ENCODE measurements at regions not wholly inside any gene's neighbourhood (a gene's known extent, or its start where the extent isn't known, plus 50 kb on each side); places are given as distances from the start of the nearest gene placed in this dataset.

DNA sequence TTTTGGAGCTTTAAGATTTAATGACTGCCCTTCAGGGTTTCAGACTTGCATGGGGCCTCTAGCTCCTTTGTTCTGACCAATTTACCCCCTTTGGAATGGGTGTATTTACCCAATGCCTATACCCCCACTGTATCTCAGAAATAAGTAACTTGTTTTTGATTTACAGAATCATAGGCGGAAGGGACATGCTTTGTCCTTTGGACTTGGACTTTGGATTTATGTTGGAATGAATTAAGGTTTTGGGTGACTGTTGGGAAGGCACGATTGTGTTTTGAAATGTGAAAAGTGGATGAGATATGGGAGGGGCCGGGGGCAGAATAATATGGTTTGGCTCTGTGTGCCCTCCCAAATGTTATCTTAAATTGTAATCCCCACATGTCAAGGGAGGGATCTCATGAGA lies 1824.7 kb downstream of the PCDH7 start:
- TF ChIP-seq, protein P1, sequence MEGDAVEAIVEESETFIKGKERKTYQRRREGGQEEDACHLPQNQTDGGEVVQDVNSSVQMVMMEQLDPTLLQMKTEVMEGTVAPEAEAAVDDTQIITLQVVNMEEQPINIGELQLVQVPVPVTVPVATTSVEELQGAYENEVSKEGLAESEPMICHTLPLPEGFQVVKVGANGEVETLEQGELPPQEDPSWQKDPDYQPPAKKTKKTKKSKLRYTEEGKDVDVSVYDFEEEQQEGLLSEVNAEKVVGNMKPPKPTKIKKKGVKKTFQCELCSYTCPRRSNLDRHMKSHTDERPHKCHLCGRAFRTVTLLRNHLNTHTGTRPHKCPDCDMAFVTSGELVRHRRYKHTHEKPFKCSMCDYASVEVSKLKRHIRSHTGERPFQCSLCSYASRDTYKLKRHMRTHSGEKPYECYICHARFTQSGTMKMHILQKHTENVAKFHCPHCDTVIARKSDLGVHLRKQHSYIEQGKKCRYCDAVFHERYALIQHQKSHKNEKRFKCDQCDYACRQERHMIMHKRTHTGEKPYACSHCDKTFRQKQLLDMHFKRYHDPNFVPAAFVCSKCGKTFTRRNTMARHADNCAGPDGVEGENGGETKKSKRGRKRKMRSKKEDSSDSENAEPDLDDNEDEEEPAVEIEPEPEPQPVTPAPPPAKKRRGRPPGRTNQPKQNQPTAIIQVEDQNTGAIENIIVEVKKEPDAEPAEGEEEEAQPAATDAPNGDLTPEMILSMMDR (conservative IDR thresholded peaks at IDR 0.05; ENCODE audit: low read length): no peak
- no peak for DNase-seq (ENCODE audit: low read depth)
- H3K4me3 ChIP-seq (ENCODE audit: low read length): no peak overlapping the region

DNA sequence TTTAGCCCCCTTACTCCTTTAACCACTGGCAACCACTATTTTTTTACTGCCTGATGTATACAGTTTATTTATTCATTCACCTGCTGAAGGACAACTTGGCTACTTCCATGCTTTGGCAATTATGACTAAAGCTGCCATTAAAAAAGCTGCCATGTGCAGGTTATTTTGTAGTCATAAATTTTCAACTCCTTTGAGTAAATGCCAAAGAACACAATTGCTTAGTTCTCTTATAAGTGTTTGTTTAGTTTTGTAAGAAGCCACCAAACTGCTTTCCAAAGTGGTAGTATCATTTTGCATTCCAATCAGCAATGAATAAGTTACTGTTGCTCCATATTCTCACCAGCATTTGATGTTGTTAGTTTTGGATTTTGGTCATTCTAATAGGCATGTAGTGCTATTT lies 1831.8 kb downstream of the PCDH7 start:
- no peak for DNase-seq (ENCODE audit: low read depth)
- TF ChIP-seq, protein P1 (conservative IDR thresholded peaks at IDR 0.05; ENCODE audit: low read length): no peak

DNA sequence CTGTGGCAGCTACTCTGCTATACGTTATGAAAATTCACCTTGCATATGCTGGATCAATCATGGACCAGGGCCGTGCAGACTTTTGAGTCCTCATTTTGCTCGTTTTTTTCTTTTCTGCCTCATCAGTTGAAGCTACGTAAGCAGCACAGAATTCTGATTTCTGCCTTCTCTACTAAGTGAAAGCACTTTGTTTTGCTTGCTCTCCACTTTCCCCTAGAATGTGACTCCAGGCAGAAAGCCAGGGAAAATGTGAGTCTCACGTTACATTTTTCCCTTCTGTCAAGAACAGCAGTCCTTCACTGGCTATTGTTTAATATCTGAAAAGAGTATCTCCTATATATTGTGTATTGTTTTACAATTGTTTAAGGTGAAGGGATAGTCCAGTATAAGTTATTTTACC lies 1840.1 kb downstream of the PCDH7 start:
- H3K4me3 ChIP-seq (ENCODE audit: low read length): no peak overlapping the region
- TF ChIP-seq, protein P1 (conservative IDR thresholded peaks at IDR 0.05; ENCODE audit: low read length): no peak
- no peak for DNase-seq (ENCODE audit: low read depth)

More for the DNA sequence above, 1831.8 kb downstream of the PCDH7 start:
- no peak overlapping the region for H3K4me3 ChIP-seq (ENCODE audit: low read length)

DNA sequence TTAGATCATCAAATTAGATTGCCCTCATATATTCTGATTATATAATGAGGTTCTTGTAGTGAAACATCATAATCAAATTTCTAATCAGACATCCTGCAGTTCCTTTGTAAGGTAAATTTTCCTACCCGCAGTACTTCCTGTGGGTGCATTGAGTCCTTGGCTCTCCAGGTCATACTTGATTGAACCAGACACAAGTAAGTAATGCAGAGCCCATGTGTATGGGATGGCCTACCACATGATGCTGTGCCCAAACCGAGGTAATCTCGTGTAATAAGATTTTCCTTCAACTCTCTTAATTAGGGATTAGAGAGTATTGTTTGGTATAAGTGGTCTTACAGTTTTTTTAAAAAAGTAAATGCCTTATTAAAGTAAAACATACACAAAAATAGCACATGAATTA lies 1841.8 kb downstream of the PCDH7 start:
- no peak for DNase-seq (ENCODE audit: low read depth)
- TF ChIP-seq, protein P1 (conservative IDR thresholded peaks at IDR 0.05; ENCODE audit: low read length): no peak
- no peak overlapping the region for H3K4me3 ChIP-seq (ENCODE audit: low read length)

DNA sequence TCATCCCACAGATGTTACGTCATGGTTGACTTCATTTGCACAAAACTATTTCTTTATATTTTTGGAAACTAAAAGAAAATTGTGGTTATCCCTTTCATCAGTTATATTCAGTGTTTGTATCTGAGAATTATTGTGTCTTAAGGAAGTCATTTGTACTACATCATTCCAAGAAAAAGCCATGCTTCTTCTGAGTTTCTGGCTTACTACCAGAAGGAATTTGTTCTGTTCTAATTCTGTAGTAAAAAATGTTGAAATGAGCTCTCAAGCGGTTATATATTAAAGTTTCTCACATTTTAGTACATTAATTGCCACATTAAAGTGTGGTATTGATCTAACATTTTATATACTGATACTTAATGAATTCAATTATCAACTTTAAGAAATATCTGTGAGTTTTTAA lies 1844.5 kb downstream of the PCDH7 start:
- H3K4me3 ChIP-seq (ENCODE audit: low read length): no peak overlapping the region
- TF ChIP-seq, protein P1 (conservative IDR thresholded peaks at IDR 0.05; ENCODE audit: low read length): no peak
- DNase-seq (ENCODE audit: low read depth): no peak

DNA sequence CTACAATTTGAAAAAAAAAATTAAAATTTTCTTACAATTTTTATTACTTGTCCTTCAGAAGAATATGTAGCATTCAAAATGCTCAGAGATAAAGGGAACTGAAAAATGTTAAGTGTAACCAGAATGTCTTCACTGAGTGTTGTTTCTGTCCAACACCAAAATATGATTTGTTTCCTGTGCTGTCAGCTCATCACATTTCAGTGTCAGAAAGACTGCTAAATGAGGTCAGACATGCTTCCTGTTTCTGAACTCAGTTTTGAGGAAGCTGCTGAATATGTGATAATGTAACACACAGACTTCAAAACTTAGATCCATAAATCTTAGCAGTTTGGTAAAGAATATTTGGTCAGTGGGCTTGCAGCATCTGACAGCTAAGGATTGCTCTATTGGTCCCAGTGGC lies 1849.7 kb downstream of the PCDH7 start:
- TF ChIP-seq, protein P1 (conservative IDR thresholded peaks at IDR 0.05; ENCODE audit: low read length): no peak
- H3K4me3 ChIP-seq (ENCODE audit: low read length): no peak overlapping the region
- no peak for DNase-seq (ENCODE audit: low read depth)

DNA sequence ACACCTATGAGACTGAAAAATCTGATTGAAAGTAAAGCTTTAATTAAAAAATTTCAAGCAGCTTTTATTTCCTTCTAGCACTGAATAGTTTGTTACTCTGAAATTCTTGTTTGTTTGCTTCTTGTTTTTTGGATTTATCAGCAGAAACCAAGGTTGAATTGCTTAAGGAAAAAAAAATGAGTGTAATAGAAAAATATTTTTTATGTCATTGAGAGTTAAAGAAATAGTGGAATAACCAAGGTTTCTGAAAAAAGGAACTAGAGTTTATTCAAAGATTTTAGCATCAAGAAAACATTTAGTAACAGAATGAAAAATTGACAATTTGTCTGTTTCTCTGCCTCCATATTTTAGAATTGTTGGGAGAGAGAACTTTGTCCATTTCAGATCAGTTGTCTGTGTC lies 1852.2 kb downstream of the PCDH7 start:
- no peak overlapping the region for H3K4me3 ChIP-seq (ENCODE audit: low read length)
- TF ChIP-seq, protein P1 (conservative IDR thresholded peaks at IDR 0.05; ENCODE audit: low read length): no peak
- no peak for DNase-seq (ENCODE audit: low read depth)
